Coronary artery (tissue), 2 donors: ENCODE measurements at regions not wholly inside any gene's neighbourhood (a gene's known extent, or its start where the extent isn't known, plus 50 kb on each side); places are given as distances from the start of the nearest gene placed in this dataset.

Experiments used
- DNase-seq: peaks from one replicate; pipeline ENCODE4 v3.0.0-alpha.2; 2017; ENCODE audit warnings: low spot score
- H3K27ac ChIP-seq, 2 donors: fragments of 200-600 bp; sonication (generic); one replicate each; pipeline ENCODE4 v1.5.1; 2016 to 2019
- H3K4me3 ChIP-seq: fragments of 200-600 bp; sonication (generic); 2 replicates; pipeline ENCODE4 v1.5.1; 2016; ENCODE audit warnings: mild to moderate bottlenecking, moderate library complexity
- TF ChIP-seq, protein P1 (sequence below): fragments of 200-600 bp; sonication (generic); IDR thresholded peaks from one replicate; pipeline ENCODE4 v1.5.1; 2019; ENCODE audit warnings: antibody characterized with exemption

DNA sequence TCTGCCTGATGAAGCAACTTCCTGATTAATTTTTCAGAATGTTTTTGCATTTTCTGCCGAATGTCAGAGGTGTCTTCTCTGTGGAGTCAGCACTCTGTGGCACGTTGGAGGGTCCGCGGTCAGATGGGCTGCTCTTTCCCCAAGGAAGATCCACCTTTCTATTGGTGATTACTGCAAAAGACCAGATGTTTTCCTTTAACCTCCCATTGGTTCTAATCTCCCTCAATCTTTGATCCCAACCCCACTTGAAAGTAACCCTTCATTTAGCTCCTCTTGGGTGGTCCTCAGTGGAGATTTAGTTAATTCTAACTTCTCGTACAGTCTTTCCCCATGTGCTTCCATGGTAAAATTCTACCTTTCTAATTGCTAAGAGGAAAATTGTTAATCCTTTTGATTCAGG is 397.7 kb upstream of the DDHD1 start:
- no peak for DNase-seq
- Histone ChIP-seq H3K4me3 (no peak overlapping the region), H3K27ac (no peak overlapping the region)
- TF ChIP-seq, protein P1, sequence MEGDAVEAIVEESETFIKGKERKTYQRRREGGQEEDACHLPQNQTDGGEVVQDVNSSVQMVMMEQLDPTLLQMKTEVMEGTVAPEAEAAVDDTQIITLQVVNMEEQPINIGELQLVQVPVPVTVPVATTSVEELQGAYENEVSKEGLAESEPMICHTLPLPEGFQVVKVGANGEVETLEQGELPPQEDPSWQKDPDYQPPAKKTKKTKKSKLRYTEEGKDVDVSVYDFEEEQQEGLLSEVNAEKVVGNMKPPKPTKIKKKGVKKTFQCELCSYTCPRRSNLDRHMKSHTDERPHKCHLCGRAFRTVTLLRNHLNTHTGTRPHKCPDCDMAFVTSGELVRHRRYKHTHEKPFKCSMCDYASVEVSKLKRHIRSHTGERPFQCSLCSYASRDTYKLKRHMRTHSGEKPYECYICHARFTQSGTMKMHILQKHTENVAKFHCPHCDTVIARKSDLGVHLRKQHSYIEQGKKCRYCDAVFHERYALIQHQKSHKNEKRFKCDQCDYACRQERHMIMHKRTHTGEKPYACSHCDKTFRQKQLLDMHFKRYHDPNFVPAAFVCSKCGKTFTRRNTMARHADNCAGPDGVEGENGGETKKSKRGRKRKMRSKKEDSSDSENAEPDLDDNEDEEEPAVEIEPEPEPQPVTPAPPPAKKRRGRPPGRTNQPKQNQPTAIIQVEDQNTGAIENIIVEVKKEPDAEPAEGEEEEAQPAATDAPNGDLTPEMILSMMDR = no peak

DNA sequence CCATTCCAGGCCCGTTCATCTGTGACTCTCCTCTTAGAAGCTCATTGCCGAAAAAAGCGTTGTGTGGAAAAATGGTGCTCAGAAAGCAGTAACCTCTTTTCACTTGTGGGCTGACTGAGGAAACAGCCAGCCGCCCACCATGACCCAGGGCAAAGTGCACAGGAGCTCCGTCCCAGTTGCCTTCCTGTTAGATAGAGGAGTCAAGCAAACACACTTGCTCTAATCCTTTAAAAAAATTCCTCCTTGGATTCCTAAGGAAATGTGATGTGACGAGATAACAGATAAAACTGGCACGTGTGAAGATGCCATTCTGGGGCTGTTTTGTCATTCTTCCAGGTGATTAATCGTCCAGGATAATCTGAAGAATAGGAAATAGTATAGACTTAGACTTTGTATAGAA is 396.8 kb upstream of the DDHD1 start:
- no peak overlapping the region for H3K27ac ChIP-seq
- TF ChIP-seq, protein P1 = no peak
- no peak overlapping the region for H3K4me3 ChIP-seq
- no peak for DNase-seq

DNA sequence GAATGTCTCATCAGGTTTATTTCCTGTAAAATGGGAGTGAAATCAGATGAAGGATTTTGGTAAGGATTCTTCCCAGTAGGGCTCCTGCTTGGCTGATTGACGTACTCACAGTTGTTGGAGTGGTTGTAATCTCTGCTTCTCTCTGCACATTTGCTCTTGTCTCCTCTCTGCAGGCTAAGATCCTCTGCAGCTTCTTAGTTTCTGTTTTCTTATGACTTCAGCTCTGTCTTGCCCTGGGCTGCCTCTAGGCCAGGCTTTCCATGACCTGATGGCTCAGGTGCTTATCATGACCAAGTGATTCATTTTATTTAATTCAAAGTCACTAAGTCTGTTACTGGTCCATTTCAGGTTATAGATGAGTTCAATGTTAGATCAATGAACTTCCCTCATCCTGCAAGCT is 394.5 kb upstream of the DDHD1 start:
- Histone ChIP-seq H3K27ac (no peak overlapping the region), H3K4me3 (no peak overlapping the region)
- no peak for DNase-seq
- TF ChIP-seq, protein P1 = no peak

DNA sequence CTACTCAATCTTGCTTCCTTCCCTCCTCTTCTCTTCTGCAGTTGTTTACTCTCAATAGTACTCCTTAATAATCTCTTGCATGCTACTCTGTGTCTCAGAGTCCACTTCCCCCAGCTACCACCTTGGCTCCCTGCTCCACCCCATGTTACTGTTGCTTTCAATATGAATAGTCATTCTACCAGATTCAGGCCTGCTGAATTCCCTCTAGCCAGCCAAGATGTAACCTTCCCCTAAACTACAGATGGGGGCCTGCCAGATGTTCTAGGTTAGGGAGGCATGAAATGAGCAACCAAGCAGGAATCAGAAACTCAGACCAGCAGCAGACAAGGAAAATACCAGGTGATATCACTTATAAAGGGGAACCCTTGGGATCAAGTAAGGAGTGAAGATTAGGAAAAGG is 392.1 kb upstream of the DDHD1 start:
- no peak overlapping the region for H3K27ac ChIP-seq
- TF ChIP-seq, protein P1 = no peak
- DNase-seq = no peak
- H3K4me3 ChIP-seq = no peak overlapping the region

DNA sequence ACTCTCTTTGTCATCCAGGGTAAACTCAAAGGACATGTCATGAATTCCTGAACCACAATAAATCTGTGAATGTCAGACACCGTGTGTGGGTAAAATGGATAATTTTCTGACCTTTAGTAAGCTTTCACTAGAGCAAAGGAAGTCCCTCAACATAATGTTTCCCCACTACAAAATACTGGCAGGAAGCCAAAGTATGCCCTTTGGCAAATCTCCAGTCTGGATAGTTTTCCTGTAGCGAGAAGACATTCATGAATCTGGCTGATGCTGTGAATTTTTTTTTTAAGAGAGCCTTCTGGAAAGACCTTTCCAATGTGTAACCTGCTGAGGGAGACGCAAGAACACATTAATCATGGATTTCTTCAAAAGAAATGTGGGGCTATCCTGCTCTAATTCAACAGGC is 389.6 kb upstream of the DDHD1 start:
- H3K27ac ChIP-seq = no peak overlapping the region
- TF ChIP-seq, protein P1 = no peak
- H3K4me3 ChIP-seq = no peak overlapping the region
- DNase-seq = no peak

DNA sequence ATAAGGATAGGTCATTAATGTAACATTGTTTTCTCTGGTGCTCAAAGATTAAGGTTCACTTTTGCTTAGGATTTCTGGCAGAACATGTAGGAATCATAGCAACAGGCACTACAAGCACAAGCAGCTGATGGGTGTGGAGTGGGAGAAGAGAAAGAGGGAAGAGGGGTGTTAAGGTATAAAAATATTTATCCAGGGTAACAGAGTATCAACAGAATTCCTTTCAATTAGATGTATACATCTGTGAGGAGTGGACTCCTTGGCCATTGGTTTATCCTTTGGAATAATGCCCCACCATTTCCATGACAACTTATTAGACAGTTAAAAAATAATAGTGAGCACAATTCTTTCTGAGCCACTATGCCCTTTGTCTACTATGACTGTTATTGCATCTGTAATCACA is 388.3 kb upstream of the DDHD1 start:
- DNase-seq = no peak
- TF ChIP-seq, protein P1 = no peak
- Histone ChIP-seq H3K4me3 (no peak overlapping the region), H3K27ac (no peak overlapping the region)

DNA sequence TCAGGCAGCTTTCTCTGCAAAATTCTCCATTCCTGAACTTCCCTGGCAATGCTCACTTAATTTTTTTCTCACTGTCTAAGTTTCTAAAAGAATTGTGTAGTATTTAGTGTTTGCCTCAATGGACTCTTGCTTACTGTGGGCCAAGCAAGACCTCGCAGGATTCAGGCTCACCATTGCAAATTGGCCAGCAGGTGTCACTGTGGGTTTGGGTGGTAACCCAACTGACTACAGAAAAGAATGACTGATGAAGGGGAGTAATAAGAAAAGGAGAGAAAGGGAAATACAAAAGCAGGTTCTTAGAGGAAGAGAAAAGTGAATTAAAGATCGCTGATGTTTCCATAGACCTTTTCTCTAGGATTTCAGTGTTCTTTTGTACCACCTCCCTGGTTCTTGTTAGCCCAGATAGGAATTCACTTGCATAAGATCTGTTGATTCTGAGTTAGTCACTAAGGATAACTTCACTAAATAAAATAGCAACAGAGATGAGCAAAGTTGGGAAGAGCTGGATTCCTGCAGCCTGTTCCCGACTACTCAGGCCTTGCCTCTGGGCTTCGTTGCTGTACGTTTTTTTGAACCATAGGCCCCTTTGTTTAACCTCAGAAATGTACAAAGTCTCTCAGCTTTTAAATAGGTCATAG is 386.5 kb upstream of the DDHD1 start:
- TF ChIP-seq, protein P1 = peak; percentile 57
- no peak overlapping the region for H3K27ac ChIP-seq
- no peak for DNase-seq

More for the DNA sequence above, 386.5 kb upstream of the DDHD1 start:
- H3K4me3 ChIP-seq = no peak overlapping the region
